C4-2B (cell line): ENCODE measurements at regions not wholly inside any gene's neighbourhood (a gene's known extent, or its start where the extent isn't known, plus 50 kb on each side); places are given as distances from the start of the nearest gene placed in this dataset.

Experiments used
- ZFX ChIP-seq: fragments of 450-650 bp; IDR thresholded peaks from 2 replicates; pipeline ENCODE4 v1.6.1; 2017
- TF ChIP-seq, protein P1 (sequence below): fragments of 450-650 bp; conservative IDR thresholded peaks from 2 replicates; pipeline ENCODE4 v1.5.1; 2017; ENCODE audit warnings: mild to moderate bottlenecking

DNA sequence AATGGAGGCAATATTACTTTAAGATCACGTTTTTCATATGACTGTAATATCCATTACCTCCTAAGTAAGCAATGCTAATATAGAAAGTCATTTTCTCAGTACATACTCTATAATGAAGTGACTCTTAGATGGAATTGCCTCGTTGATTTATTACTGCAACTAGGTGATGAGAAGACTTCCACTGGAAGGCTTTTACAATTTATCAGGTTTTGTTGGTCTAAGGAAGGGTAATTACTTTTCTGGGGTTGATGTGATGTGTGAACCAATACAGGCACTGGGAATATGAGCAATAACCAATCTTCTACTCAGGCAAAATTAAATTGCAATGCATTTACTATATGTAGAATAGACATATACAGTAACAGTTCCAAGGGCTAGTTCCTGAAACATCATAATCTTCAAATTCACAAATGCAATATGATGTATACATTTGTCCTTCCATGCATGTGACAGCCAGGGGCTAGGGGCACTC lies 635.0 kb downstream of the QKI start:
- TF ChIP-seq, protein P1, sequence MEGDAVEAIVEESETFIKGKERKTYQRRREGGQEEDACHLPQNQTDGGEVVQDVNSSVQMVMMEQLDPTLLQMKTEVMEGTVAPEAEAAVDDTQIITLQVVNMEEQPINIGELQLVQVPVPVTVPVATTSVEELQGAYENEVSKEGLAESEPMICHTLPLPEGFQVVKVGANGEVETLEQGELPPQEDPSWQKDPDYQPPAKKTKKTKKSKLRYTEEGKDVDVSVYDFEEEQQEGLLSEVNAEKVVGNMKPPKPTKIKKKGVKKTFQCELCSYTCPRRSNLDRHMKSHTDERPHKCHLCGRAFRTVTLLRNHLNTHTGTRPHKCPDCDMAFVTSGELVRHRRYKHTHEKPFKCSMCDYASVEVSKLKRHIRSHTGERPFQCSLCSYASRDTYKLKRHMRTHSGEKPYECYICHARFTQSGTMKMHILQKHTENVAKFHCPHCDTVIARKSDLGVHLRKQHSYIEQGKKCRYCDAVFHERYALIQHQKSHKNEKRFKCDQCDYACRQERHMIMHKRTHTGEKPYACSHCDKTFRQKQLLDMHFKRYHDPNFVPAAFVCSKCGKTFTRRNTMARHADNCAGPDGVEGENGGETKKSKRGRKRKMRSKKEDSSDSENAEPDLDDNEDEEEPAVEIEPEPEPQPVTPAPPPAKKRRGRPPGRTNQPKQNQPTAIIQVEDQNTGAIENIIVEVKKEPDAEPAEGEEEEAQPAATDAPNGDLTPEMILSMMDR: no peak
- TF ChIP-seq ZFX: no peak
